Ishikawa (cell line): ENCODE measurements at regions not wholly inside any gene's neighbourhood (a gene's known extent, or its start where the extent isn't known, plus 50 kb on each side); places are given as distances from the start of the nearest gene placed in this dataset.

Source experiments
- CREB1 ChIP-seq: IDR thresholded peaks from 2 replicates; pipeline ENCODE4 v1.6.1; 2012; ENCODE audit warnings: low read depth
- MAX ChIP-seq: IDR thresholded peaks from 2 replicates; pipeline ENCODE4 v1.6.1; 2012
- RAD21 ChIP-seq: IDR thresholded peaks from 2 replicates; pipeline ENCODE4 v1.6.1; 2012; ENCODE audit warnings: low read depth
- TAF1 ChIP-seq: IDR thresholded peaks from 2 replicates; pipeline ENCODE4 v1.6.1; 2012; ENCODE audit warnings: low read depth, mild to moderate bottlenecking
- TCF12 ChIP-seq: IDR thresholded peaks from 2 replicates; pipeline ENCODE4 v1.6.1; 2012; ENCODE audit warnings: low read depth

- TF ChIP-seq CREB1 (no peak), RAD21 (no peak), TAF1 (no peak), TCF12 (no peak), MAX (no peak)
Measured at GRCh38 chr12:92648242-92649031, 54.4 kb upstream of the PLEKHG7 start.
